Left colon (tissue), 2 donors: ENCODE measurements at regions not wholly inside any gene's neighbourhood (a gene's known extent, or its start where the extent isn't known, plus 50 kb on each side); places are given as distances from the start of the nearest gene placed in this dataset.
"Not testable (repeated sequence)": the region's sequence is repeated elsewhere in the genome, so short reads cannot be mapped to it uniquely, and the experiment has no call there.

ENCODE experiments used
- ATAC-seq: fragments of 200-7000 bp; cut with Tn5 transposase; one replicate; pipeline ENCODE4 v1.9.1; 2020; ENCODE audit warnings: mild to moderate bottlenecking, moderate library complexity
- DNase-seq, 2 donors: peaks; one replicate each; pipeline ENCODE4 v3.0.0-alpha.2; 2020
- intact Hi-C, 2 donors: fragments of 100-400 bp; cut with DNase I in 1 of 2; cut with micrococcal nuclease in 1 of 2; formaldehyde crosslinking; loops; one replicate each; pipeline versions ENCODE4 v1.11.2 to v1.14.0; 2022; cut with DNase I, micrococcal nuclease
- donor health status: DM: no; HTN: no; CAD: no.
- donor health status: DM: yes; HTN: yes; CAD: no.

DNA sequence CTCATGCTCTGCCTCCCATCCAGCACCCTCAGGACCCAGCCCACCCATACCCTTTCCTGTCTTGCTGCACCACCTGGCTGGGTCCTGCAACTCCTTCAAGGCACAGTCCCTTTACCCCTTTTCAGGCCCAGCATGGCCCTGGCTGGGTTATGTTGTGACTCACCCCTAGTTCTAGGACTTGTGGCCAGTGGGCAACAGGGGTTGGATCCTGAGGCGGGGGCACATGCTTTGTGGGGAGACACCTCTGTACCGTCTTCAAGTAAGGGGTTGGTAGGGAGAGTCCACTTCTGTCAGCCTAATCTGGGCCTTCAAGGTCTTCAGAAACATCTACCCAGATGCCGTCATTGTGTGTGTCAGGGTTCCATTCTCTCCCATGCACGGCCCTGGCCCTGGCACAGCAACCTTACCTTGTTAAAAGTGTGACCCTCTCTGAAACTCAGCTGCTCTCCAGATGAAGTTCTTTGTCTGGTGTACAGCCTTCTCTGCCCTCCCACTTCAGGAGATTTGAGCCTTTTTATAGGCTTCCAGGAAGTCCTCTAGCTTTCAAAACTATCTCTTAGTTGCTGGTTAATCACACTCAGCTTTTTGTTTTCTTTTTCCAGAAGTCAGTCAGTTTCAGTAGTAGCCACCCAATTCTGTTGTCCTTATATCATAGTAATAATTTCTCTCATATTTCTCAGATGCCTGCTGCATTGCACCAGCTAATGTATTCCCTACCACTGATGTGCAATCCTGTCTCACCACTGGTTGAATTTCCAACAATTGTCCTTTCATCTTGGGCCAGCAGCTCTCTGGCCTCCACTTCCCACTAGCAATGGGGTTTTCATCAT is 107.3 kb downstream of the NRN1 start:
- intact Hi-C loops: no loop called here
- DNase-seq: no peak
- no peak for ATAC-seq

DNA sequence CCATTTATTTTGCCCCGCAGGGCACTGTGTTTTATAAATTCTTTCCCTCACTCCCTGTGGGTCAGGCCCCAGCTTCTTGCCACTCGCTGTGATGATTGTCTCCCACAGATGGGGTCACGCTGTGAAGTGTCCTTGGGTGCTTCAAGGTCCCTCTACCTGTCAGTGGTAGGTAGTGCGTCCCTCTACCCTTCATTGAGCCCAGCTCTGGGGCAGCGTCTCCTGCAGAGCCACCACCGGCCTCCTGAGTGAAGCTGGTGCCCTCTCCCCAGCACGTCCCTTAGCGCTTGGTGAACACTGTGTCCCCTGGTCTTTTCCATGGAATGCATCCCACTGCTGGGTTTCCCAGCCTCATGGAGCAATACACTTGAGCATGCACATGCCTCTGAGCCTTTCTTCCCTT is 108.2 kb downstream of the NRN1 start:
- DNase-seq: no peak
- ATAC-seq: no peak
- intact Hi-C loops: no loop called here

DNA sequence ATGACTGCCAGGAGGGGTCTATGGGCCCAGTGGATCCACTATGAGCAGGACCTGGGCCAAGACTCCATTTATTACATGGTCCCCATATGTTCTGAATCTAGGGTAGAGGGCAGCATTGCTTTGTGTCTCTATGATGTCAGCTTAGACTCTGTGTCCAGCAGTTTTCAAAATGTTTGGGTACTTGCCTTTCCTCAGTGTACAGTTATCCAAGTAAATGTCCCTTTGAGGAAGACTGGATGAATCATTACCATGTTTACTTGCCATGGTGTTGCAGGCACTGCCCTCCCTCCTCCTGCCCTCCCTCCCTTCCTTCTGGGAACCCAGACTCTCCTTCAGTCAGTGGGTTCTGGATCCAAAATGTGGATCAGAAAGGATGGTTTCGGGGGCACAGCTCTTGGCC is 108.6 kb downstream of the NRN1 start:
- ATAC-seq (no peak), DNase-seq (no peak)
- intact Hi-C loops: no loop called here

DNA sequence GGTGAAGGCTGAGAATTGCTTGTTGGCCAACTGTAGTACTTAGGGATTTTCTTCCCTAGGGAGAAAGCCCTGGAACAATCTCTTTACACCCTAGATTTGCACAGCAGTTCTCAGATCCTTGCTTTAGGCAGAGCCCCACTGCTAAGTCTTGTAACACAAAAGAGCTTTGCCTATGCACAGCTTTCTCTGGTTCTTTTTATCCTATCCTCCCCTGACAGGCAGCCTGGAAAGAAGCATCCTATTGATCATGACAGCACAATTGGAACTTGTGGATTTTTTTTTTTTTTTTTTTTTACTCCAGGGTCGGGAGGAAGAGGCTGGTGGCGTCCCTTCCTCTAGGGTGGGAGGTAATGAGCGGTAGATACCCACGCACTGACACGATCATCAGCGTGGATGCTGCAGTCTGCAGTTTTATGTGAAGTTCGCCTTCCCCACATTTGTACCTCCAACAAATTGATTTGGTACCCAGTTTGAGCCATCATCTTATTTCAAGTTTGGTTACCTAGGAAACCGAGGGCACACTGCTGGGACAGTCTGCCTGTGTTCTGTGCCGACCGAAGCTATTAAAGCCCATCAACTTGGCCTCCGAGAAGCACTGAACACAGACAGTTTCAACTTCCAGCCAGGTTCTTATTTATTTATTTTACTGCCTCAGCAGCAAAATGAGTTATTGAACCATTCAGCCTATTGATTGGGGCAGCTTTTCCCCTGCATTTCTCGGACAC is 110.1 kb downstream of the NRN1 start:
- ATAC-seq: no peak
- no peak for DNase-seq
- intact Hi-C loops: no loop called here

DNA sequence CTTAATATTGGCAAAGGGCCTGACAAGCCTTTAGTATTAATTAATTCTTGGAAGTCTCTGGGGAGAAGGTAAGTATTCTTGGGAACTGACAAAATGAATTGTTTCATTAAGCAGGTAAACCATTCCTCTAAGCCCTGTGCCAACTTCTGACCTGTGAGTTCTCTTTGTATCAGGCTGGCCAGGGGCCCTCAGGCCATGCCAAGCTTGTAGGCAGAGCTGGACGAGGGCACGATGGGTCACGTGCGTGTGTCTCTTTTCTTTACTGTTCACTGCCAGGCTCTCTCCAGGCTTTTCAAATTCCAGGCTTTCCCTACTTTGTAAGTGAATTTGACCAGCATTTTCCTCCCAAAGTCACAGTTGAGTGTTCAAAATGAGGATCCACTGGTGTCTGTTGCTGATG is 112.4 kb downstream of the NRN1 start:
- intact Hi-C loops: no loop called here

DNA sequence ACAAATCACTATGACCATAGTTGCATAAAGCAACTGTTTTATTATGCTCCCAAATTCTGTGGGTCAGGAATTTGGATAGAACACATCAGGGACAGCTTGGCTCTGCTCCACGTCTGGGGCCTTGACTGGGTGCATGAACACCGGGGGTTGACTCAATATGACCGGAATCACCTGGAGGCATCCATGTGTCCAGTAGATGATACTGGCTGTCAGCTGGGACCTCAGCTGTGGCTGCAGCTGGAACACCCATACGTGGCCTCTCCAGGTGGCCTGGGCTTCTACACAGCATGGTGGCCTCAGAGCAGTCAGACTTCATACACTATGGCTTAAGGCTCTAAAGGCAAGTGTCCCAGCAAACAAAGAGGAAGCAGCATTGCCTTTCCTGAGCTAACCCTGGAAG is 113.4 kb downstream of the NRN1 start:
- no peak for ATAC-seq
- intact Hi-C loops: no loop called here

More for the DNA sequence above, 112.4 kb downstream of the NRN1 start:
- DNase-seq: no peak
- no peak for ATAC-seq

GRCh38 chr6:5892669-5893068 is 114.1 kb downstream of the NRN1 start:
- ATAC-seq (peak; percentile 6), DNase-seq (no peak)
- intact Hi-C loops: no loop called here

More for the DNA sequence above, 113.4 kb downstream of the NRN1 start:
- DNase-seq: no peak

- DNase-seq (no peak), ATAC-seq (peak; percentile 62)
Observed at GRCh38 chr6:5878792-5879191, 127.9 kb downstream of the NRN1 start.

GRCh38 chr6:5876076-5876475 is 130.6 kb downstream of the NRN1 start:
- intact Hi-C loops: no loop called here
- DNase-seq (no peak), ATAC-seq (no peak)

More at GRCh38 chr6:5878792-5879191, 127.9 kb downstream of the NRN1 start:
- intact Hi-C loops: no loop called here

- ATAC-seq, DNase-seq: not testable (repeated sequence)
- intact Hi-C loops: loop anchor here in 1 of 2 donors (5.0 kb wide), 1 partner anchor 47 kb away; no protein-coding TSS in a partner anchor
Observed at GRCh38 chr6:5873976-5874375, 132.7 kb downstream of the NRN1 start.

- intact Hi-C loops: loop anchor here in 1 of 2 donors (5.0 kb wide), 1 partner anchor 44 kb away; no protein-coding TSS in a partner anchor
- no peak for DNase-seq
Observed at GRCh38 chr6:5871296-5871695, 135.4 kb downstream of the NRN1 start.

GRCh38 chr6:5869676-5870075 is 137.0 kb downstream of the NRN1 start:
- intact Hi-C loops: loop anchor here in 1 of 2 donors (5.0 kb wide), 1 partner anchor 42 kb away; no protein-coding TSS in a partner anchor
- DNase-seq (no peak), ATAC-seq (no peak)

More at GRCh38 chr6:5871296-5871695, 135.4 kb downstream of the NRN1 start:
- ATAC-seq: no peak

DNA sequence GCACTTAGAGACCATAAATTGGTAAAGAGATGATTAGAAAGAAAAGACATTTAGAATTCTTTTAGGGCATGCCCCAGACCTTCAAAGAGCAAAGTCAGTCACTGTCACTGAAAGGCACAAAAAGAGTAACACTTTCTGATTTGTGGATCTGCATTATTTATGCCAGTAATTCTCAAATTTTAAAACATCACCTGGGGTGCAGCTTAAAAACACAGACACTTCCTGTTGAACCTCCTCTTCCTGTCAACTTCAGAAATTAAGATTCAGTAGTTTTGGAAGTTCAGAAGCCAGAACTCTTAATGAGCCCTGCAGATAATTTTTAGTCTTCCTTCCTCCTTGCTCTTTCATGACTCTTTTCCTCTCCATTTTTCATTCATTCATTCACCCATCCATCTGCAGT is 137.5 kb downstream of the NRN1 start:
- no peak for DNase-seq
- intact Hi-C loops: no loop called here
- no peak for ATAC-seq

- intact Hi-C loops: no loop called here
- peak in 1 of 2 donors; percentile 22 for DNase-seq
- peak; percentile 87 for ATAC-seq
Observed at GRCh38 chr6:5866547-5867051, 140.1 kb downstream of the NRN1 start.

DNA sequence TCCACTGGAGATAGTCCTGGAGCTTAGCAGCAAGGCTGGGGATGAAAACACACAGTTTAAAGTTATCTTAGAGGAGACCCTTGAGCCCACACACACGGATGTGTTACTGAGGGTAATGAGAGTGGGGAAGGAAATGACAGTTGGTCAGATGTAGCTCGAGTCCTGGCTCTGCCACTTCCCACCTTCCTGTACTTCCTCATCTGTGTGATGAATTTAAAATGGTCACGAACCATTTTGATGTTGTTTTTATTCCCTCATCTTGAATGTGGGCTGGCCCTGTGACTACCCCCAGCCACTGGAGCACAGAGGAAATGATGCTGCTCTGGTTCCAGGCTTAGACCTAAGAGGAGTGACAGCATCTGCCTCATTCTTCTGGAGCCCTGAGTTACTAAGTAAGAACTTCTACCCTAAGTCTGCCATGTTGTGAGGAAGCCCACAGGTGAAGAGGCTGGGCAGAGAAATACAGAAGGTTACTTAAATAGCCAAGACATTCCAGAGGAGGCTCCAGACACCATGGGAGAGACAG is 141.2 kb downstream of the NRN1 start:
- ATAC-seq (no peak), DNase-seq (no peak)
- intact Hi-C loops: no loop called here

DNA sequence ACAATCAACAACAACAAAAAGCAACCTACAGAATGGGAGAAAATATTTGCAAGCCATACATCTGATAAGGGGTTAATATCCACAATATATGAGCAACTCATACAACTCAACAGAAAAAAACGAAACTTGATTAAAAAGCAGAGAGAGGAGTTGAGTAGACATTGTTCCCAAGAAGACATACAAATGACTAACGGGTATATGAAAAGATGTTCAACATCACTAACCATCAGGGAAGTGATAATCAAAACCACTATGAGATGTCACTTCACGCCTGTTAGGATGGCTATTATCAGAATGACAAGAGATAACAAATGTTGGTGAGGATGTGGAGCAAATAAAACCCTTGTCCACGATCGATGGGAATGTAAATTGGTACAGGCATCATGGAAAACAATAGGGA is 145.9 kb downstream of the NRN1 start:
- no peak for ATAC-seq
- intact Hi-C loops: no loop called here

DNA sequence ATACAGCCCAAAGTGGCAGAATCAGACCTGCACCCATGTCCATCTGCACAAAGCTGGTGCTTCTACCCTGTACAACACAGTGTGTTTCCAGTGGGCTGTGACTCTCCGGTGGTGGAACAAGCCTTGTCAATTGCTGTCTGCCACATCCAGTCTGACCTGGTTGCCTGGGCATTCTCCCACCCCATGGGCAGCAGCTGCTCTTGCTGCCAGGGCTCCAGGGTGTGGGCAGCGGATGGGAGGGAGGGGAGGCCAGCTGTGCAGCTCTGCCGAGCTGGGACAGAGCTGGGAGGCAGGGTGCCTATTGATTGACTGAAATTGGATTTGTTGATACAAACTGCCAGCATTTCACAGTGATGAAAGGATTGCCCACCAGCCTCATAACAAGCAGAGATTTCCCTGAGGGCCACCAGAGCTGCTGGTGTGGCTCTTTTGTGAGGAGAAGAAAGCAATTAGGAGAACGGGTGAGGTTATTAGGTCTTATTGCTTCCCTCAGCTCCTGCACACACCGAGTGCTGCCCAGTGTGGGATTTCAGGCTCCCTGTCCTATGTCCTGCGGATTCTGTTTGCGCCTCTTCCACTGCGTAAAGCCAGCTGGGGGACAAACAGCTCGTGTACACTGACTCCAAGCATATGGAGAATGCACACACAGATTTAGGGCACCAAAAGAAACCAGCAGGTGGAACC is 150.8 kb downstream of the NRN1 start:
- DNase-seq (no peak), ATAC-seq (no peak)
- intact Hi-C loops: no loop called here

More for the DNA sequence above, 145.9 kb downstream of the NRN1 start:
- DNase-seq: no peak

DNA sequence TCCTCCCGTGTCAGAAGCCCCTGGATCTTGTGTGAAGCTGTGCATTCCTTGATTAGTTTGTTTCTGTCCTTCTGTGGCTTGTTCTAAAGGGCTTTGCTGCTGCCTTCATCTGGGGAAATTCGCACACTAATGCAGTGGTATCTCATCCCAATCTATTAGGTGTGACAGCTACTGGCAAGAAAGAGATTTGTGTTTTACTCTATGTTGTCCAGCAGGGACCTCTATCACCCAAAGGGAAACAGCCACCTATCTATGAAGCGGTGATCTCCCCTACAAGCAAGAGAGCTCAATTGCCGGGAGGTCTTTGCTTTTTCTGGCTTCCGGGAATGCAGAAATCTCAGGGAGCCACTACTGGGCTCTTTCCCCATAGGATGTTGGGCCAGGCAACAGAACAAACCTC is 151.8 kb downstream of the NRN1 start:
- no peak for ATAC-seq

GRCh38 chr6:5851261-5851757 is 155.4 kb downstream of the NRN1 start:
- ATAC-seq: peak; percentile 99
- DNase-seq: peak; percentile 74 to 82
- intact Hi-C loops: no loop called here

More for the DNA sequence above, 151.8 kb downstream of the NRN1 start:
- DNase-seq: no peak
- intact Hi-C loops: no loop called here
